HG02642 (cell line): ENCODE measurements at regions not wholly inside any gene's neighbourhood (a gene's known extent, or its start where the extent isn't known, plus 50 kb on each side); places are given as distances from the start of the nearest gene placed in this dataset.
"Not testable (repeated sequence)": the region's sequence is repeated elsewhere in the genome, so short reads cannot be mapped to it uniquely, and the experiment has no call there.

Experiments
- ATAC-seq: cut with Tn5 transposase; IDR thresholded peaks from one replicate; pipeline ENCODE4 v1.9.1; 2021; ENCODE audit warnings: mild to moderate bottlenecking; ENCODE audit not compliant: unreplicated experiment, poor library complexity

GRCh38 chr7:153696242-153696641, 356.0 kb upstream of the DPP6 start:
- ATAC-seq, result no peak

DNA sequence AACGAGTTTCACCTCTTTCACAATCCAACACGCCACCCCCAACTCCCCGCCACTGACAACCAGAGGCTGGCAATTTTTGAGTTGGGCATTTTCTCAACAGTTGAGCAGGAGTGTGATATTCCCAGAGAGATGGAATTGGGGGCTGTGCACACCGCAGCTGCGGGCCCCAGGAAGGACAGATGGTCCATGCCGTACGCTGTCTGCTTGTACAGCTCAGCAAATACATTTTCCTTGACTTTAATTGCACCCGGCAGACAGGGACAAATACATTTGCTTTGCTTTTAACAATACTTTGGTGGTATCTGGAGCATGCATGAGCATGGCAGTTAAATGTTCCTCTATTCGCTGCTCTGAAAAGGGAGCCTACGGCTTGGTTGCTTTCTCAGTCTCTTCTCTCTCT, 354.2 kb upstream of the DPP6 start:
- ATAC-seq, result no peak

GRCh38 chr7:153701678-153702077, 350.5 kb upstream of the DPP6 start:
- ATAC-seq, result no peak

DNA sequence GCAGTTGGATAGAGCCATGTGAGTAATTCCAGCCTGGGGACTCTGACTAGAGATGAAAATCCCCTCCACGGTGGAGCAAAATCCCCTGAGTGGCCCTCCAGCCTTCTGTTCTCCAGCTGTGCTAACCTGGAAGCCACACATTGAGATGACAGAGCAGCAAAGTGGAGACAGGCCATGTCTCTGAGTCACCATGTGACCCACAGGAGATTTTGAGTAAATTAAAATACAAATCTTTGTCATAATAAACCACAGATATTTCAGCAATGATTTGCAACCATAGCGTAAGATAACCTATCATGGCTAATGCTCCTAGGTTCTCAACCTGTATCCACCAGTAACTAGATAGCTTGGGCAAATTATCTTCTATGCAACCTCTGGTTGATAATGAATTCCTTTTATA, 328.3 kb upstream of the DPP6 start:
- ATAC-seq, result not testable (repeated sequence)

- ATAC-seq, result not testable (repeated sequence)
These were observed 320.7 kb upstream of the DPP6 start for GRCh38 chr7:153731504-153731903.

- not testable (repeated sequence) for ATAC-seq
These were observed 308.8 kb upstream of the DPP6 start for GRCh38 chr7:153743434-153743833.

- ATAC-seq, result not testable (repeated sequence)
These were observed 304.2 kb upstream of the DPP6 start for GRCh38 chr7:153747969-153748368.

GRCh38 chr7:153748885-153749284, 303.3 kb upstream of the DPP6 start:
- ATAC-seq, result not testable (repeated sequence)

- ATAC-seq, result not testable (repeated sequence)
These were observed 286.3 kb upstream of the DPP6 start for GRCh38 chr7:153765869-153766268.

- ATAC-seq, result not testable (repeated sequence)
These were observed 285.3 kb upstream of the DPP6 start for GRCh38 chr7:153766926-153767325.

GRCh38 chr7:153772966-153773365, 279.2 kb upstream of the DPP6 start:
- no peak for ATAC-seq

DNA sequence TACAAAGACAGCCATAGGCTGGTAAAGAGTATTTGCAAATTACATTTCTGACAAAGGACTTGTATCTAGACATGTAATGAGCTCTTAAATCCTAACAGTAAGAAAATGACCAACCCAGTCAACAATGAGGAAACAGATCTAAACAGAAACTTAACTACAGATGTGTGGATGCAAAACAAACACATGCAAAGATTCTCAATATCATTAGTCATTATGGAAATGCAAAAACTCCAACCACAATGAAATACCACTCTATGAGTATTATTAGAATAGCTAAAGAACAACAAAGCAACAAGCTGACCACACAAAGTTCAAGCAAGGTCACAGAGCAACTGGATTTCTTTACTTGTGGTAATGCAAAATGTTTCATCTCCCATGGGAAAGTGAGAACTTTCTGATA, 275.3 kb upstream of the DPP6 start:
- not testable (repeated sequence) for ATAC-seq

DNA sequence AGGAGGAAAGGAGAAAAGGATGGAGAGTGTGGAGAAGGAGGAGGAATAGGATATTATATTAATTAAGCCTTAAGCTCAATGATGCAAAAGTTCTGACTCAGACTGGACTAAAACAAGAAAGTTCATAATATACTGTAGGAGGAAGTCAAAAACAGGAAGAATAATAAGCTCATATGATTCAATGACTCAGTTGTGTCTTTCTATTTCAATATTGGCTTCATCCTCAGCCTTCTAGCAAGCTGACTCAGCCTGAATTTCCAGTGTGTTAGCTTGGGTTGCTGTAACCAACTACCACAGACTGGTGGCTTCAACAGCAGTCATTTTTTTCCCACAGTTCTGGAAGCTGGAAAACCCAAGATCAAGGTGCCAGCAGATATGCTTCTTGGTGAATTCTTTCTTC, 254.8 kb upstream of the DPP6 start:
- not testable (repeated sequence) for ATAC-seq

- ATAC-seq, result no peak
These were observed 244.1 kb upstream of the DPP6 start for GRCh38 chr7:153808117-153808516.

- no peak for ATAC-seq
These were observed 222.7 kb upstream of the DPP6 start for GRCh38 chr7:153829525-153829924.

GRCh38 chr7:153832160-153832559, 220.0 kb upstream of the DPP6 start:
- no peak for ATAC-seq

- ATAC-seq, result no peak
These were observed 217.1 kb upstream of the DPP6 start for GRCh38 chr7:153835103-153835502.

DNA sequence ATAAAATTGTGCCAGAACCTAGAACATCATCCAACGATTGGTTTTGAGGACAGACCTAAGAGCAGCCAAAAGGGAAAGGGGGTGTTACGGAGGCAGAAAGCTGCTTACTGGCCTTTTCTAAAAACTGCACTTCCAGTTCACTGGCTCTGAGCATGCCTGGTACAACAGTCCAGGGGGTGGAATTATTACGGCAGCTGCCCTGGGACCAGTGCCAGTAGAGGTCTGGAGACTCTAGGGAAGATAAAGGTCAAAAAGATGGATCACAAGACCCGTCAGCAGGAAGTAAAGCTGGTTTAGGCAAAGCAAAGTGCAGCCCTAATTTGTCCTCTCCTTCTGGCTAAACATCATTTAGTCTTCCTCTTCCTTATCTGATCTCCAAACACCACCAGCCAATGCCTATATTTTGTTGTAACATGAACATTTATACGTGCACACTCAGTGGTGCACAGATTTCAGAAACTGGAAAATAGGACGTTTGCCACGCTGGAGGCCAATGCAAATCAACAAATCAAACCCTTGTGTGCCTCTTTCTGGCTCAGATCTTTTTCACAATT, 216.4 kb upstream of the DPP6 start:
- no peak for ATAC-seq

DNA sequence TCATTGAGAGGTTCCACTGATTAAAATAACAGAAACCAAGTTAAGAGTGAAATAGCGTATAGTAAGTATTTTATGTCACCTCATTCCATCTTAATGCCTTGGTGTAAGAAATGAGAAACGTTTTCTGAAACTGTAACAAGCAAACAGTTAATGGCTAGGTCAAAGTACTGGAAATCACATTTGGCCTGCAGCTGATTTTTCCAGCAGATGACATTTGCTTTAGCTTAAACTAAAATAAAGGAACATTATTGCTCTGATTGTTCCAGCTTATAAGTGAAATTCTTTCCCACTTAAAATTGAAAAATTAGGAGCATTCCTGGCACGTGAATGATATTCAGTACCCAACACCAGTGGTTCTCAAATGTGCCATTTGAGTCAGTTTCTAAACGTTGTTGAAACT, 213.6 kb upstream of the DPP6 start:
- ATAC-seq, result no peak

DNA sequence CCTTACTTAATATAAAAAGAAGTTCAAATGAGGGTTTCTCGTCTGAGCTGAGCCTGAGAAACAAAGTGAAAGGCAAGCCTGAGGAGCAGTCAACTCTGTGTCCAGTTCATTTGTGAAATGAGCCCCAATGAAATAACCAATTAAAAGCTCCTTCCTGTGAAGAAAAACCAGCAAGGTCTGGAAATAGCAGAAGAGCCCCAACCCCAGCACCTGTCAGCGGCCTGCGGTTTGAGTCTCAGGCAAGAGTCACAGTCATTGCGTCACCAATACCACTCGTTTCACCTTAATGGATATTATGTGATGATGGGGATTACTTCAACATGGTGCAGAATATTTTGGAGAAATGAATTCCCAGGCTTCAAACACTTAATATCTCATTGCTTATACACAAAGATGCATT, 211.3 kb upstream of the DPP6 start:
- no peak for ATAC-seq

GRCh38 chr7:153847828-153848227, 204.4 kb upstream of the DPP6 start:
- ATAC-seq, result no peak

DNA sequence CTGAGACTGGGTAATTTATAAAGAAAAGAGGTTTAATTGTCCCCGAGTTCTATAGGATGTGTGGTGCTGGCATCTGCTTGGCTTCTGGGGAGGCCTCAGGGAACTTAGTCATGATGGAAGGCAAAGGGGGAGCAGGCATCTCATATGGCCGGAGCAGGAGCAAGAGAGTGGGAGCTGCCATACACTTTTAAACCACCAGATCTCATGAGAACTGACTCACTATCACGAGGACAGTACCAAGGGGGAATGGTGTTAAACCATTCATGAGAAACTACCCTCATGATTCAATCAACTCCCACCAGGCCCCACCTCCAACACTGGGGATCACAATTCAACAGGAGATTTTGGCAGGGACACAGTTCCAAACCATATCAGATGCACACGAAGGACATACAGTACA, 199.9 kb upstream of the DPP6 start:
- ATAC-seq, result no peak

DNA sequence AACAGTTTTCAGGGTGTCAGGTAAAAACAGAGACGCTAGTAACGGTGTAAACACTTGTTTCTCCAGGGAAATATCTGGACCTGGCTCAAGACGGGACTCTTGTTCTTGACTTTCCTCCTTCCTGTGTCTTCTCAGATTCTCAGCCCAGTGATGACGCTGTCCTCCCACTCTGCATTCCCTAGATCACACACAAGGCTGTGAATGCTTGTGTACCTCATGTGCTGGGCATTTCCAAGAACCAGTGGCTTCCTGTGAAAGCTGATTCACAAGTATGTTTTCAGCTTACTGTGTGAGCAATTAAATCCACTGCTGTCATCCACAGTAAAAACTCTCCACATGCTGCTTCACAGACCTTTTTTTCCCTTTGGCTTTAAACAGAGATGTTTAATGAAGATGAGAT, 193.8 kb upstream of the DPP6 start:
- ATAC-seq, result no peak
